ENCODE measurements at regions not wholly inside any gene's neighbourhood (a gene's known extent, or its start where the extent isn't known, plus 50 kb on each side); places are given as distances from the start of the nearest gene placed in this dataset.

DNA sequence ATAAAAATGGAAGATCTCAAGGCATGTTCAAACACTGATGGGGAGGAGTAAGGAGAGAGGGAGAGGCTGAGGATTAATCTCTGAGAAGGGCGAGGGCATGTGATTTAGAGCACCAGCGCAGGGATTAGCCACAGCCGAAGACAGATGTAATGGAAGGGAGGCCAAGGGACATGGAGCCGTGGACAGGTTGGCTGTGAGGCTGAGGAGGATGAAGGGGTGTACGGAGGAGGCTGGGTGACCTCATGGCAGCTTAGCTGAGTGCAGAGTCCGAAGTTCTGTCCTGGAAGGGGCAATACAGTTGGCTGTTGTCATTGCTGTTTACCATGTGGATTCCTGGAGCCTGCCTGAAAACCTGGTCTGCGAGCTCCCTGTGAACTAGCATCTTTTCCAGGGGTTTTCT is 342.8 kb downstream of the RPS6KC1 start:
- TF ChIP-seq, protein P1, sequence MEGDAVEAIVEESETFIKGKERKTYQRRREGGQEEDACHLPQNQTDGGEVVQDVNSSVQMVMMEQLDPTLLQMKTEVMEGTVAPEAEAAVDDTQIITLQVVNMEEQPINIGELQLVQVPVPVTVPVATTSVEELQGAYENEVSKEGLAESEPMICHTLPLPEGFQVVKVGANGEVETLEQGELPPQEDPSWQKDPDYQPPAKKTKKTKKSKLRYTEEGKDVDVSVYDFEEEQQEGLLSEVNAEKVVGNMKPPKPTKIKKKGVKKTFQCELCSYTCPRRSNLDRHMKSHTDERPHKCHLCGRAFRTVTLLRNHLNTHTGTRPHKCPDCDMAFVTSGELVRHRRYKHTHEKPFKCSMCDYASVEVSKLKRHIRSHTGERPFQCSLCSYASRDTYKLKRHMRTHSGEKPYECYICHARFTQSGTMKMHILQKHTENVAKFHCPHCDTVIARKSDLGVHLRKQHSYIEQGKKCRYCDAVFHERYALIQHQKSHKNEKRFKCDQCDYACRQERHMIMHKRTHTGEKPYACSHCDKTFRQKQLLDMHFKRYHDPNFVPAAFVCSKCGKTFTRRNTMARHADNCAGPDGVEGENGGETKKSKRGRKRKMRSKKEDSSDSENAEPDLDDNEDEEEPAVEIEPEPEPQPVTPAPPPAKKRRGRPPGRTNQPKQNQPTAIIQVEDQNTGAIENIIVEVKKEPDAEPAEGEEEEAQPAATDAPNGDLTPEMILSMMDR (IDR thresholded peaks at IDR 0.05; ENCODE audit: low read depth, low read length): no peak
- TF ChIP-seq EZH2phosphoT487 (IDR thresholded peaks at IDR 0.05; ENCODE audit: low read depth): no peak
